ENCODE measurements at regions not wholly inside any gene's neighbourhood (a gene's known extent, or its start where the extent isn't known, plus 50 kb on each side); places are given as distances from the start of the nearest gene placed in this dataset.

- Mint-ChIP-seq H3K27ac (no peak overlapping the region), H3K27me3 (ENCODE audit: low read depth, poor library complexity) (peaks cover 7% of the 10 kb centered on the region), H3K9me3 (peaks cover 8% of the 10 kb centered on the region), H3K4me1 (peaks cover 5% of the 10 kb centered on the region), H3K4me3 (no peak overlapping the region), H3K36me3 (ENCODE audit: low read depth) (no peaks in the 10 kb centered on the region)
- no peak for TF ChIP-seq CTCF (IDR thresholded peaks at IDR 0.05)
- no peak for DNase-seq
Measured at GRCh38 chr5:175765858-175766257, 105.5 kb upstream of the CPLX2 start.

GRCh38 chr5:175766963-175767362 is 104.4 kb upstream of the CPLX2 start:
- H3K27me3 Mint-ChIP-seq (ENCODE audit: low read depth, poor library complexity) = peaks cover 17% of the 10 kb centered on the region
- H3K36me3 Mint-ChIP-seq (ENCODE audit: low read depth) = no peaks in the 10 kb centered on the region
- DNase-seq = no peak
- H3K27ac Mint-ChIP-seq = no peak overlapping the region
- peaks cover 8% of the 10 kb centered on the region for H3K9me3 Mint-ChIP-seq
- no peak for TF ChIP-seq CTCF (IDR thresholded peaks at IDR 0.05)
- no peak overlapping the region for H3K4me3 Mint-ChIP-seq
- peaks cover 8% of the 10 kb centered on the region for H3K4me1 Mint-ChIP-seq

- peak; percentile 17 for DNase-seq
Measured at GRCh38 chr5:175772747-175773533, 98.4 kb upstream of the CPLX2 start.

GRCh38 chr5:175773534-175774070 is 97.8 kb upstream of the CPLX2 start:
- no peak for DNase-seq
- H3K27me3 Mint-ChIP-seq (ENCODE audit: low read depth, poor library complexity) = peaks cover 60% of the 10 kb centered on the region
- TF ChIP-seq CTCF (IDR thresholded peaks at IDR 0.05) = no peak
- H3K27ac Mint-ChIP-seq = no peak overlapping the region
- H3K9me3 Mint-ChIP-seq = no peaks in the 10 kb centered on the region
- H3K4me1 Mint-ChIP-seq = peaks cover 13% of the 10 kb centered on the region
- peak overlapping the region; percentile 65 for H3K4me3 Mint-ChIP-seq
- no peaks in the 10 kb centered on the region for H3K36me3 Mint-ChIP-seq (ENCODE audit: low read depth)

More at GRCh38 chr5:175772747-175773533, 98.4 kb upstream of the CPLX2 start:
- H3K27ac Mint-ChIP-seq = no peak overlapping the region
- peaks cover 13% of the 10 kb centered on the region for H3K4me1 Mint-ChIP-seq
- peak overlapping the region; percentile 65 for H3K4me3 Mint-ChIP-seq
- H3K36me3 Mint-ChIP-seq (ENCODE audit: low read depth) = no peaks in the 10 kb centered on the region
- H3K9me3 Mint-ChIP-seq = peaks cover 2% of the 10 kb centered on the region
- peaks cover 60% of the 10 kb centered on the region for H3K27me3 Mint-ChIP-seq (ENCODE audit: low read depth, poor library complexity)
- no peak for TF ChIP-seq CTCF (IDR thresholded peaks at IDR 0.05)

- Mint-ChIP-seq H3K27ac (no peak overlapping the region), H3K9me3 (no peaks in the 10 kb centered on the region), H3K4me1 (peaks cover 12% of the 10 kb centered on the region), H3K36me3 (ENCODE audit: low read depth) (no peaks in the 10 kb centered on the region), H3K27me3 (ENCODE audit: low read depth, poor library complexity) (peaks cover 62% of the 10 kb centered on the region), H3K4me3 (no peak overlapping the region)
- DNase-seq = no peak
- no peak for TF ChIP-seq CTCF (IDR thresholded peaks at IDR 0.05)
Measured at GRCh38 chr5:175775416-175775815, 96.0 kb upstream of the CPLX2 start.
